ENCODE measurements at regions not wholly inside any gene's neighbourhood (a gene's known extent, or its start where the extent isn't known, plus 50 kb on each side); places are given as distances from the start of the nearest gene placed in this dataset.

DNA sequence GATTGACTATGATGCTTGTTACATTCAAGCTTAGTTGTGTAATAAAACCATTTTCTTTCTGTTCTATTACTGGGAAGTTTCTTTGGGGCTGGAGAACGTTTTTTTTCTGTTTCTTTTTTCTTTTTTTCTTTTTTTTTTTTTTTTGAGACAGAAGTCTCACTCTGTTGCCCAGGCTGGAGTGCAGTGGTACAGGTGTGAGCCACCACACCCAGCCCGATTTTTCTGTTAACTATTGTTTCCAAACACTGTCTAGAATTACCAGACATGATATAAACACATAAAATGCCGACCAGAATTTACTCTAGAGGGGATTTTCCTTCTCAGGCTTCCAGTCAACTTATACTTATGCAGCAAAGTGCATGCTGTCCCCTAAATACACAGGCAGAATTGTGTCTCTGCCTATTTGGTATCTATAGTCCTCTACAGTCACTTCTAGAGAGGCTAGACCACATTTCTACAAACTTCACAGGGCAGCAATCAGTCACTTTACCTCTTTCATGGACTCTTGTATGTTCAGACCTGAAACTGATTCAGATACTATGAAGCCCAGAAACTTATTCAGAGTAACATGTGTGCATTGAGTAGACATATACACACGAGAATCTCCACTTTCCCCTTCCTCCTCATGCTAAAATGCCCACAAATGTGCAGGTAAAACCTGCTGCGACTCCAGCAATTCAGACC lies 121.2 kb downstream of the ZNF737 start:
- TF ChIP-seq POLR2A (IDR thresholded peaks at IDR 0.05) (no peak), EP300 (IDR thresholded peaks at IDR 0.05) (no peak)
- TF ChIP-seq, protein P1, sequence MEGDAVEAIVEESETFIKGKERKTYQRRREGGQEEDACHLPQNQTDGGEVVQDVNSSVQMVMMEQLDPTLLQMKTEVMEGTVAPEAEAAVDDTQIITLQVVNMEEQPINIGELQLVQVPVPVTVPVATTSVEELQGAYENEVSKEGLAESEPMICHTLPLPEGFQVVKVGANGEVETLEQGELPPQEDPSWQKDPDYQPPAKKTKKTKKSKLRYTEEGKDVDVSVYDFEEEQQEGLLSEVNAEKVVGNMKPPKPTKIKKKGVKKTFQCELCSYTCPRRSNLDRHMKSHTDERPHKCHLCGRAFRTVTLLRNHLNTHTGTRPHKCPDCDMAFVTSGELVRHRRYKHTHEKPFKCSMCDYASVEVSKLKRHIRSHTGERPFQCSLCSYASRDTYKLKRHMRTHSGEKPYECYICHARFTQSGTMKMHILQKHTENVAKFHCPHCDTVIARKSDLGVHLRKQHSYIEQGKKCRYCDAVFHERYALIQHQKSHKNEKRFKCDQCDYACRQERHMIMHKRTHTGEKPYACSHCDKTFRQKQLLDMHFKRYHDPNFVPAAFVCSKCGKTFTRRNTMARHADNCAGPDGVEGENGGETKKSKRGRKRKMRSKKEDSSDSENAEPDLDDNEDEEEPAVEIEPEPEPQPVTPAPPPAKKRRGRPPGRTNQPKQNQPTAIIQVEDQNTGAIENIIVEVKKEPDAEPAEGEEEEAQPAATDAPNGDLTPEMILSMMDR (IDR thresholded peaks at IDR 0.05) = no peak
